ENCODE measurements at regions not wholly inside any gene's neighbourhood (a gene's known extent, or its start where the extent isn't known, plus 50 kb on each side); places are given as distances from the start of the nearest gene placed in this dataset.
"Not testable (repeated sequence)": the region's sequence is repeated elsewhere in the genome, so short reads cannot be mapped to it uniquely, and the experiment has no call there.

- no peak overlapping the region for H3K27ac ChIP-seq
- H3K9me3 ChIP-seq (ENCODE audit: low read depth), result no peaks in the 10 kb centered on the region
- no peaks in the 10 kb centered on the region for H3K4me1 ChIP-seq (ENCODE audit: low read depth)
- no peak for DNase-seq (ENCODE audit: low read depth in 1 of 2, low spot score in 1 of 2)
- H3K36me3 ChIP-seq, result no peaks in the 10 kb centered on the region
- no peak for TF ChIP-seq CTCF (IDR thresholded peaks at IDR 0.05; ENCODE audit: low read depth, low read length)
- H3K4me3 ChIP-seq, result no peak overlapping the region
- no peaks in the 10 kb centered on the region for H3K27me3 ChIP-seq
Observed at GRCh38 chr1:106396020-106396419, 660.5 kb upstream of the PRMT6 start.

GRCh38 chr1:106398391-106398790 lies 658.1 kb upstream of the PRMT6 start:
- no peaks in the 10 kb centered on the region for H3K4me1 ChIP-seq (ENCODE audit: low read depth)
- H3K27ac ChIP-seq, result no peak overlapping the region
- no peak for DNase-seq (ENCODE audit: low read depth in 1 of 2, low spot score in 1 of 2)
- TF ChIP-seq CTCF (IDR thresholded peaks at IDR 0.05; ENCODE audit: low read depth, low read length), result no peak
- H3K36me3 ChIP-seq, result no peaks in the 10 kb centered on the region
- no peaks in the 10 kb centered on the region for H3K27me3 ChIP-seq
- H3K4me3 ChIP-seq, result no peak overlapping the region
- no peaks in the 10 kb centered on the region for H3K9me3 ChIP-seq (ENCODE audit: low read depth)

GRCh38 chr1:106406114-106406513 lies 650.4 kb upstream of the PRMT6 start:
- H3K27me3 ChIP-seq, result no peaks in the 10 kb centered on the region
- H3K4me1 ChIP-seq (ENCODE audit: low read depth), result no peaks in the 10 kb centered on the region
- no peak for TF ChIP-seq CTCF (IDR thresholded peaks at IDR 0.05; ENCODE audit: low read depth, low read length)
- H3K36me3 ChIP-seq, result no peaks in the 10 kb centered on the region
- DNase-seq (ENCODE audit: low read depth in 1 of 2, low spot score in 1 of 2), result no peak
- no peak overlapping the region for H3K27ac ChIP-seq
- no peaks in the 10 kb centered on the region for H3K9me3 ChIP-seq (ENCODE audit: low read depth)
- no peak overlapping the region for H3K4me3 ChIP-seq

GRCh38 chr1:106412321-106412720 lies 644.2 kb upstream of the PRMT6 start:
- H3K9me3 ChIP-seq (ENCODE audit: low read depth); DNase-seq (ENCODE audit: low read depth in 1 of 2, low spot score in 1 of 2): not testable (repeated sequence)

GRCh38 chr1:106435269-106435668 lies 621.2 kb upstream of the PRMT6 start:
- H3K27ac ChIP-seq, result no peak overlapping the region
- H3K27me3 ChIP-seq, result no peaks in the 10 kb centered on the region
- TF ChIP-seq CTCF (IDR thresholded peaks at IDR 0.05; ENCODE audit: low read depth, low read length), result no peak
- H3K36me3 ChIP-seq, result no peaks in the 10 kb centered on the region
- no peaks in the 10 kb centered on the region for H3K9me3 ChIP-seq (ENCODE audit: low read depth)
- H3K4me1 ChIP-seq (ENCODE audit: low read depth), result no peaks in the 10 kb centered on the region
- DNase-seq (ENCODE audit: low read depth in 1 of 2, low spot score in 1 of 2), result no peak
- H3K4me3 ChIP-seq, result no peak overlapping the region

More at GRCh38 chr1:106412321-106412720, 644.2 kb upstream of the PRMT6 start:
- not testable (repeated sequence) for H3K27me3 ChIP-seq; H3K27ac ChIP-seq; H3K36me3 ChIP-seq; H3K4me1 ChIP-seq (ENCODE audit: low read depth); H3K4me3 ChIP-seq

- Histone ChIP-seq H3K4me3 (no peak overlapping the region), H3K27me3 (no peaks in the 10 kb centered on the region), H3K4me1 (ENCODE audit: low read depth) (no peaks in the 10 kb centered on the region), H3K36me3 (no peaks in the 10 kb centered on the region), H3K27ac (no peak overlapping the region), H3K9me3 (ENCODE audit: low read depth) (no peaks in the 10 kb centered on the region)
- TF ChIP-seq CTCF (IDR thresholded peaks at IDR 0.05; ENCODE audit: low read depth, low read length), result no peak
- DNase-seq (ENCODE audit: low read depth in 1 of 2, low spot score in 1 of 2), result no peak
Observed at GRCh38 chr1:106439475-106439874, 617.0 kb upstream of the PRMT6 start.

Data from cardiac muscle cell (in vitro differentiated cells and primary cell).